NT2/D1 (cell line): ENCODE measurements at regions not wholly inside any gene's neighbourhood (a gene's known extent, or its start where the extent isn't known, plus 50 kb on each side); places are given as distances from the start of the nearest gene placed in this dataset.

Experiments
- SUZ12 ChIP-seq: IDR thresholded peaks from 2 replicates; pipeline ENCODE4 v1.6.1; 2011; ENCODE audit not compliant: insufficient read length, insufficient read depth; ENCODE audit errors: extremely low read depth
- YY1 ChIP-seq: IDR thresholded peaks from 2 replicates; pipeline ENCODE4 v1.6.1; 2011; ENCODE audit not compliant: insufficient read length, insufficient read depth
- ZNF274 ChIP-seq: IDR thresholded peaks from 2 replicates; pipeline ENCODE4 v1.6.1; 2011; ENCODE audit warnings: mild to moderate bottlenecking, low read depth, low read length

- no peak for TF ChIP-seq YY1
- no peak for TF ChIP-seq SUZ12
- no peak for TF ChIP-seq ZNF274
Observed at GRCh38 chr3:159654183-159655134, 334.2 kb upstream of the IL12A start.
